GM12891 (cell line): ENCODE measurements at regions not wholly inside any gene's neighbourhood (a gene's known extent, or its start where the extent isn't known, plus 50 kb on each side); places are given as distances from the start of the nearest gene placed in this dataset.
"Not testable (repeated sequence)": the region's sequence is repeated elsewhere in the genome, so short reads cannot be mapped to it uniquely, and the experiment has no call there.

Experiments used
- DNase-seq: peaks from one replicate; pipeline ENCODE4 v3.0.0; 2011; ENCODE audit warnings: low spot score; ENCODE audit not compliant: insufficient read length
- FAIRE-seq: peaks from 2 replicates; lab custom pipeline; 2011; peaks lifted over from hg19 to GRCh38; lab: Jason Lieb, UNC
- PAX5 ChIP-seq: IDR thresholded peaks from 2 replicates; pipeline ENCODE4 v1.6.1; 2011; ENCODE audit warnings: low read length, moderate library complexity, mild to moderate bottlenecking; ENCODE audit not compliant: insufficient read depth, severe bottlenecking
- POLR2A ChIP-seq: IDR thresholded peaks from 2 replicates; pipeline ENCODE4 v1.6.1; 2011; ENCODE audit warnings: low read depth, low read length, control low read depth
- POLR2AphosphoS5 ChIP-seq: IDR thresholded peaks from 2 replicates; pipeline ENCODE4 v1.6.1; 2011; ENCODE audit warnings: low read depth, low read length, control low read depth
- POU2F2 ChIP-seq: IDR thresholded peaks from 2 replicates; pipeline ENCODE4 v1.6.1; 2011; ENCODE audit warnings: low read depth, mild to moderate bottlenecking, control low read depth, low read length, moderate library complexity
- SPI1 ChIP-seq: IDR thresholded peaks from 2 replicates; pipeline ENCODE4 v1.6.1; 2011; ENCODE audit warnings: low read depth, low read length, control low read depth
- TAF1 ChIP-seq: IDR thresholded peaks from 2 replicates; pipeline ENCODE4 v1.6.1; 2011; ENCODE audit warnings: low read depth, low read length, control low read depth

DNA sequence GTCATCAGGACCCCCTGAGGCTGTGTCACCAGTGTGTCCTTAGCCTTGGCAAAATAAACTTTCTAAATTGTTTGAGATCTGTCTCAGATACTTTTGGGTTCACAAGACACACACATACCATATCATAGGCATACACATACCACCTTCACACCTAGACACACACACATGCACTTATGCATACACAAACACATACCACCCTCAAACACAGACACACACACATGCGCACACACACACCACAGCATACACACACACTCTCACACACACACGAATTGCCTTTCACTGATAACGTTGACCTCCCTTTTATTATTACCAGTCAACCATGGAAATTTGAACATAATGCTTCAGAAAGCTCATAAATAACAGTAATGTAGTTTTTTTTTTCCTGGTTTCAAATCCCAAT is 108.6 kb upstream of the MYLIP start:
- FAIRE-seq (peak; percentile 77), DNase-seq (no peak)
- TF ChIP-seq POLR2A (no peak), PAX5 (no peak), POLR2AphosphoS5 (no peak), SPI1 (no peak), POU2F2 (no peak), TAF1 (no peak)

DNA sequence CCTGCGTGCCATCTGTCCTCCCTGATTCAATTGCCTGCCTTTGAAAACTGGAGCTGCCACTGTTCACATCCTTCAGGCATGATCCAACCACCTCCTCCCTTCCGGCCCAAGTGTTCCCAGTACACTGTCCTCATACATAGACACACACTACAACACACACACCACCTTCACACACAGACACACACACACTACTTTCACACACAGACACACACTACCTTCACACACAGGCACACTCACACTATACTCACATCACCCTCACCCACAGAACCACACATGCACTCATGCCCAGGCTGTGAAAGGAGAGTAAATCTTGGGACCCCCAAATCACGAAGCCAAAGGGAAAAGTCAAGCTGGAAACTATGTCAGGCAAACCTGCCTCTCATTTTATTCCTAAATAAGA is 109.4 kb upstream of the MYLIP start:
- DNase-seq, result no peak
- peak; percentile 9 for FAIRE-seq
- TF ChIP-seq PAX5 (no peak), POU2F2 (no peak), POLR2AphosphoS5 (no peak), SPI1 (no peak), POLR2A (no peak), TAF1 (no peak)

DNA sequence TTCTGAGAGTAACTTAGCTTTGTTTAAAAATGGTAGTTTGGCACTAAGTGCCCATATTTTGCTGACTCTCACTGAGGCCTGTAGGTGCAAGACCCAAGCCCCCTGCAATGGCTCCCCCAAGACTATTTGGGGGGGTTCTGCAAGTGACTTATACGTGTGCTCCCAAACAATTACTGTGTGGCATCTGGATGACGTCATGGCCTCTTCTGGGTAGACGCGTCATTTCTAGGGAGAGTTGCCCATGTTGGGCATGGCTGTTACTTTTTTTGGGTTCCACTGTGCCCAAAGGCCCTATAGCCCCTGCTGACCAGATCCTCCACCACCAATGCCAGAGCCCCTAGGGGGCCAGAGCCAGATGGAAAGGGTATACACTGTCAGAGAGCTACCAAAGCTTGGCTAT is 110.3 kb upstream of the MYLIP start:
- TF ChIP-seq SPI1 (no peak), POLR2AphosphoS5 (no peak), POU2F2 (no peak)

DNA sequence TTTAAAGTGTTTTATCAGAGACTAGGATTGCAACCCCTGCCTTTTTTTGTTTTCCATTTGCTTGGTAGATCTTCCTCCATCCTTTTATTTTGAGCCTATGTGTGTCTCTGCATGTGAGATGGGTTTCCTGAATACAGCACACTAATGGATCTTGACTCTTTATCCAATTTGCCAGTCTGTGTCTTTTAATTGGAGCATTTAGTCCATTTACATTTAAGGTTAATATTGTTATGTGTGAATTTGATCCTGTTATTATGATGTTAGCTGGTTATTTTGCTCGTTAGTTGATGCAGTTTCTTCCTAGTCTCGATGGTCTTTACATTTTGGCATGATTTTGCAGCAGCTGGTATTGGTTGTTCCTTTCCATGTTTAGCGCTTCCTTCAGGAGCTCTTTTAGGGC is 114.6 kb upstream of the MYLIP start:
- not testable (repeated sequence) for DNase-seq, FAIRE-seq

More for the DNA sequence above, 110.3 kb upstream of the MYLIP start:
- DNase-seq (no peak), FAIRE-seq (no peak)

DNA sequence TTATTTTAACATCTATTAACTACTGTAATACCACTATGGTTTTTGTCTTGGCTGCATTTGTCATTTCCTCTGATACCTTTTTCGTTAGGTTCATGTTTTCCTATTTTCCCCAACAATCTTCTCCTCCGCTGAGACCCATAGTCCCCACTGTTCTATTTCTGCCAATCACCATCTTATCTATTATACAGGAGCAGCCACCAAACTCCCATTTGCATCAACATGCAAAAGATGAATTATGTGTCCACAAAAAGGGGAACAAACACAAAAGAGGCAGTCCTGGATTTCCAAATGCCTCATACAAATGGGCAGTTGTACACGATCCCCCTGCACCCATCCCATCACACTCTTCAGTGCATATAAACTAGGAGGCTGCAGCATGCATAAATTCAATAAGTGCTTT is 121.7 kb upstream of the MYLIP start:
- no peak for DNase-seq
- TF ChIP-seq PAX5, result no peak
- no peak for TF ChIP-seq POLR2A
- TF ChIP-seq TAF1, result no peak
- TF ChIP-seq POU2F2, result no peak
- no peak for TF ChIP-seq POLR2AphosphoS5
- no peak for TF ChIP-seq SPI1
- FAIRE-seq, result no peak

DNA sequence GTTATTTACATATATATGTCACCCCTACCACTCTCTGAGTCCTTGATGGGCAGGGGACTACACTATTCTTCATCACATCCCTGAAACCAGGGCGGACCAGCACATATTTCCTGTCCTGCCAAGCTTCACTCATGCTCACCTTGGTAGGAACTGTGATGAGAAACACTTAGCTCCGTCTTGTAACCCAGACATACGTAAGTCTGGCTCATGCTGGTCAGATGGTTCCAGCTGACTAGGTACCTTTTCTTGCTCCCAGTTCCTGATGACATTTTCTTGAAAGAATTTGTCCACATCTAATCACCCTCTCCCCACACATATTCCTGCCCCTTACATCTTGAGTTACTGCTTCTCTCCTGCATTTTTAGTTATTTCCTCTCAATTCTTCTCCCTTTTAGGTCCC is 122.2 kb upstream of the MYLIP start:
- FAIRE-seq, result no peak

DNA sequence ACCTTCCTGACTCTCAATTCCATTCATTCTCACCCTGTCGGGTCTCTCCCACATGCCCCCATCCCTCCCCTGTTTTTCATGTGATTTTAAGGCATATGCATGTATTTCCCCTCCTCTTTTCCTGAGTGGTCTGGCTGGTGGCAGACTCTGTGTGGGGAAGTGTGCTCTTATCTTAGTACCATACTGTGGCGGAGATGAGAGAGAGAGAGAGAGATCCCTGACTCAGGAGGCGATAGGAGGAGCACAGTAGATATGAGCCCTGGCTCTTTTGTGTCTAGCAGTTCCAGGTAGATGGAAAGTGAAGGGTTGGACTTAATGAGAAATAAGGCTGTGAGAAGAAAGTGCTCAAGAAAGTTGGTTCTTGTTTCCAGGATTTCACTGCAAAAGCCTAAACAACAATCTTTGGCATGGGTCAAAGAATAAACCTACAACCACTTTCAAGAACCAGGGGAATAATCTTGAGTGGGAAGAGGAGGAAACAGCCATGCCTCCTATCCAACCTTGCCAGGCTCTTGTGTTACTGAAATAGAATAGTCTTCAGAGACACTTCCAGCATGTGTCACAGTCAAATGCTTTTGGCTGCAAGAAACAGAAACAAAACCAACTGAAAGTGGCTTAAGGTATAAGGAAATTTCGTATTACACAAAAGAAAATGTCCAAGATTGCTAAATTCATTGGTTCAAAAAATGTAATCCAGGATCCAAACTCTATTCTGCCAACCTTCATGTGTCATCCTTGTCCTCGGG is 123.8 kb upstream of the MYLIP start:
- FAIRE-seq (no peak), DNase-seq (no peak)
- TF ChIP-seq POLR2AphosphoS5 (no peak), POLR2A (no peak), SPI1 (no peak), POU2F2 (no peak), PAX5 (no peak), TAF1 (no peak)

More for the DNA sequence above, 122.2 kb upstream of the MYLIP start:
- TF ChIP-seq TAF1 (no peak), POLR2A (no peak), POU2F2 (no peak)
- no peak for DNase-seq

DNA sequence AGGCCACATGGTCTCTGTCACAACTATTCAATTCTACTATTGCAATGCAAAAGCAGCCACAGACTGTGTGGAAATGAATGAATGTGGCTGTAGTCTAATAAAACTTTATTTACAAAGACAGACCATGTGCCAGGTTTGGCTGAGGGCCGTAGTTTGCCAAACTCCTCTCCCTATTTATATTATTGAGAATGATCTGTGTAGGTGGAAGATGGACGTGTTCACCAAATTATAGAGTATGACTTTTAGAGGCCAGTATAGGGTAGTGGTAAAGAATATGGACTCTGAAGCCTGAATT is 125.7 kb upstream of the MYLIP start:
- TF ChIP-seq POLR2AphosphoS5 (no peak), POU2F2 (no peak), PAX5 (no peak), TAF1 (no peak)
- FAIRE-seq (no peak), DNase-seq (no peak)

DNA sequence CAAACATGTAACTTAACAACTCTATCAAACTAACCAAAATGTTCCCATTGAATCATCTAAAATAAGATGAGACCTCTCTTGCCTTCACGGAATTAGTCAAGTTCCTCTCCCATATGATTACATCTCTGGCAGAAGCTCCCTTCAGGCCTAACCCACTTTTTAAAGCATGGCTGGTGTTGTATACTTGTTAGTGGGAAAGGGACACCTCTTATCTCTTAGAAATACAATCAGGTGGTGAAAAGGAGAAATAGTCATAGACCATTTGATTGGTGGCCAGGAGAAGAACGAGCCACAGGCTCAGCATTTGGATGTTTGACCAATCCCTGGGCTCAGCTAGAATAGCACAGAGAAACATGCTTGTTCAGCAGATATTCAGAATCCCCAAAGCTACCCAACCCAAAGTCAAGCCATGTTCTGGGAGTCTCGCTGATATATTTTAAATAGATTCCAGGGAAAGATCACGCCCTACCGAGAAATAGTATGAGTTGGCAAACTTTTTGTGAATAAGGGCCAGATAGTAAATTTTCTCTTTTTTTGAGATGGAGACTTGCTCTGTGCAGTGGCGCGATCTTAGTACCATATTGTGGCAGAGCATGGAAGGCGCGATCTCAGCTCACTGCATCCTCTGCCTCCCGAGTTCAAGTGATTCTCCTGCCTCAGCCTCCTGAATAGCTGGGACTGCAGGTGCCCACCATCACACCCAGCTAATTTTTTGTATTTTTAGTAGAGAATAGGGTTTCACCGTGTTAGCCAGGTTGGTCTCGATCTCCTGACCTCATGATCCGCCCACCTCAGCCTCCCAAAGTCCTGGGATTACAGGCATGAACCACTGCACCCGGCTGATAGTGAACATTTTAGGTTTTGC is 126.3 kb upstream of the MYLIP start:
- DNase-seq (no peak), FAIRE-seq (no peak)
- TF ChIP-seq POLR2A, result no peak
- no peak for TF ChIP-seq POLR2AphosphoS5
- TF ChIP-seq PAX5, result no peak
- TF ChIP-seq POU2F2, result no peak
- no peak for TF ChIP-seq TAF1
- no peak for TF ChIP-seq SPI1

DNA sequence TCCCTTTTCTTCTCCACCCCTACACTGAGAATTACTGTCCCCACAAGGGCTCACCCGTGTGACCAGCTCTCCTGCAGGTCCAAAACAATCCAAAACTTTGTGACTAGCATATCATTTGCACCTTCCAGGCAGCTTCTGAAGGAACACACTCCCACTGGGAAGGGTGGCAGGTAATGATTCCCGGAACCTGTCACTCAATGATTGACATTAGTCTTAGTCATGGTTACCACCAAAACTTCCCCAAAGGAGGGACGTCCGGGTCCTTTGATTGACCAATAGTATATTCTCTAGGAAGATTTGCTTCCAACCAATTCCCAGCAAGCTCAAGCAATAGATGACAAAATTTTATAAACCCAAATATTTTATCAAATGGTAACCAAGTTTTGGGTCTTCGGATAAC is 127.7 kb upstream of the MYLIP start:
- no peak for FAIRE-seq
- no peak for DNase-seq
- no peak for TF ChIP-seq TAF1
- no peak for TF ChIP-seq POLR2AphosphoS5
- TF ChIP-seq PAX5, result no peak
- no peak for TF ChIP-seq POU2F2
- TF ChIP-seq POLR2A, result no peak
- TF ChIP-seq SPI1, result no peak
